ENCODE measurements at regions not wholly inside any gene's neighbourhood (a gene's known extent, or its start where the extent isn't known, plus 50 kb on each side); places are given as distances from the start of the nearest gene placed in this dataset.
"Not testable (repeated sequence)": the region's sequence is repeated elsewhere in the genome, so short reads cannot be mapped to it uniquely, and the experiment has no call there.

DNA sequence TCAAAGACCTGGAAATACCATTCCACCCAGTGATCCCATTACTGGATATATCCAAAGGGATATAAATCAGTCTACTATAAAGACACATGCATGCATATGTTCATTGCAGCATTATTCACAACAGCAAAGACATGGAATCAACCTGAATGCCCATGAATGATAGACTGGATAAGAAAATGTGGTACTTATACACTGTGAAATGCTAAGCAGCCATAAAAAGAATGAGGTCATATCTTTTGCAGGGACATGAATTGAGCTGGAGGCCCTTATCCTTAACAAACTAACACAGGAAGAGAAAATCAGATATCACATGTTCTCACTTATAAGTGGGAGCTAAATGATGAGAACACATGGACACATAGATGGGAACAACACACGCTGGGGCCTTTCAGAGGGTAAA is 174.0 kb upstream of the GIMD1 start:
- not testable (repeated sequence) for FAIRE-seq; DNase-seq (ENCODE audit: low spot score in 2 of 2)

DNA sequence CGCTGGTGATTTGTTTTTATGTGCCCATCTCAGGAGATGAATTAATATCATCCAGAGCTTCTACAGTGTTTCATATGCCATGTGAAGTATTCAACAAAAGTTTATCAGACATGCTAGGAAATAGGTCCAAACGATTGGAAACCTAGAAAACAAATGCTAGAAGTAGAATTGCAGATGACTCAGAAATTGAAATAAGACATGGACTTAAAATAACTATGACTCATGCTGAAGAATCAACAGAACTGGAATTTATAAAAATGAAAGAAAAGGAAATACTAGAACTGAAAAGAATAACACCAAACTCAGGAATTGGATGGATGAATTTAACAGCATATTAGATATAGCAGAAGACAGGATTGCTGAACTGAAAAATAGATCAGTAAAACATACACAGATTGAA is 172.7 kb upstream of the GIMD1 start:
- FAIRE-seq (no peak), DNase-seq (ENCODE audit: low spot score in 2 of 2) (no peak)

DNA sequence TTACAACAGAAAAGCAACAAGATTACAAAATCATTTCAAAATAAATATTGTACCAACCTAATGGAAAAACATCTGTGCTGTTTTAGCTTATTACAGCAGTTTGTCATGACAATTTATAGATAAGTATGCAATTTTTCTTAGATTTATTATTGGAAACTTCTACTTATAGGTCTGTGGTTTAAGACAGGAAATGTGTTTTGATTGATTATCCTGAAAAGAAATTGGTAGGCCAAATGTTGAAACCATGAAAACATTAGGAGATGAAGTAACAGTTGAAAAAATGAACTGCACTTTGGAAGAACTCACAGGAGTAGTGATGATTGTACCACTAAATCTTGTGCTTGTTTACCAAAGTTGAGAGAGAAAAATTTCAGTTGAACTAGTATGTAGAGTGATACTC is 162.2 kb upstream of the GIMD1 start:
- no peak for DNase-seq (ENCODE audit: low spot score in 2 of 2)
- no peak for FAIRE-seq

DNA sequence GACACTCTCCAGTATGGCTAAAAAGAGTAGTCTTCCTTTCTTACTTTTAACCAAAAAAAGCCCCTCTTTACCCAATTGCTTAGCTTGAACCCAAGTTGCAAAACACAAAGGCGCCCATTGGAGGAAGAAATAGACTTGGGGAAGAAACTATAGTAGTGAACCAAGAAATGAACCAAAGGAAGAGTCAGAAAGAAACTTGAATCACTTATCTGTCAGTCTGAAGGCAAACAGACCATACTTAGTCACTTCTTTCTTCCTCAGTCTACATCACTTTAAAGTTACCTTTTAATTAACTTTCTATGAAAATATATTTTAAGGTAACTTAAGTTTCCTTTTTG is 161.4 kb upstream of the GIMD1 start:
- no peak for DNase-seq (ENCODE audit: low spot score in 2 of 2)
- no peak for FAIRE-seq

DNA sequence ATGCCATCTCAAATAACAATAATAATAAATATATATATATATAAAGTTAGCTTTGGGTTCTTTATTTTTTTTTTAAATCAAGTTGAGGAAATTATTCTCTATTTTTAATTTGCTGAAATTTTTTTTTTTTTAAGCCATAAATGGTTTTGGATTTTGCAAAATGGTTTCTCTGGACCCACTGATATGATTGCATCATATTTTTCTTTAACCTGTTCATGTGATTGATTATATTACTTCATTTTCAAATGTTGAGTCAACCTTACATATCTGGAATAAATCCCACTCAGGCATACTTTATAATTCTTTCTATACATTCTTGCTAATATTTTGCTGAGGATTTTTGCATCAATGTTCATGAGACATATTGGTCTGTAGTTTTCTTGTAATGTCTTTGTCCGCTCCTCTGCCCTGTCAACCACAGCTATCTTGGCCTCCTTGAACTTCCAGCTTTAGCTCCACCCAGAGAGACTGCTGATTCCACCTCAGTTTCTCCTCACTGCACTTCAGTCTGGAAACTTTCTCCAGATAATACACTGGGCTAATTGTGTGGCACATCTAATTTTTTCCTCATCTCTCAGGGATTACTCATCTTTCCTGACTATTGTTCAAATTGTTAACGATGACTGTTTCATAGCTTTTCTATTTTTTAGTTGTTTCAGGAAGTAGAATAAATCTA is 160.9 kb upstream of the GIMD1 start:
- no peak for FAIRE-seq

DNA sequence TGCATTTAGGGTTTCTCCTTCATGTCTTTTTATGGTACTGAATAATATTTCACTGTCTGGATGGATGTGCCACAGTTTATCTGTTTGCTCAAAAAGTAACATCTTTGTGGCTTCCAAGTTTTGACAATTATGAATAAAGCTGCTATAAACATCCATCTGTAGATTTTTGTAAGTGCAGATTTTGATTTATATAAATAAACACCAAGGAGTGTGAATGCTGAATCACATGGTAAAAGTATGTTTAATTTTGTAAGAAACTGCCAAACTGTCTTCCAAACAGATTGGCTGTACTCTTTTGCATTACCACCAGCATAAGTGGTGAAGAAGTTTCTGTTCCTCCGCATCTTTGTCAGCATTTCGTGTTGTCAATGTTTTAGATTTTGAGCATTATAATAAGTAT is 158.7 kb upstream of the GIMD1 start:
- DNase-seq (ENCODE audit: low spot score in 2 of 2) (no peak), FAIRE-seq (no peak)

More for the DNA sequence above, 160.9 kb upstream of the GIMD1 start:
- no peak for DNase-seq (ENCODE audit: low spot score in 2 of 2)

DNA sequence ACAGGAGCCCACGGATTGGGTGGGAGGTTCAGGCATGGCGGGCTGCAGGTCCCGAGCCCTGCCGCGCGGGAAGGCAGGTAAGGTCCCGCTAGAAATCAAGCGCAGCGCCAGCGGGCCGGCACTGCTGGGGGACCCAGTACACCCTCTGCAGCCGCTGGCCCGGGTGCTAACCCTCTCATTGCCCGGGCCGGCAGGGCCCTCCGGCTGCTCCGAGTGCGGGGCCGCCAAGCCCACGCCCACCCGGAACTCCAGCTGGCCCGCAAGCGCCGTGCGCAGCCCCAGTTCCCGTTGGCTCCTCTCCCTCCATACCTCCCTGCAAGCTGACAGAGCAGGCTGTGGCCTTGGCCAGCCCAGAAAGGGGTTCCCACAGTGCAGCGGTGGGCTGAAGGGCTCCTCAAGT is 156.8 kb upstream of the GIMD1 start:
- not testable (repeated sequence) for FAIRE-seq; DNase-seq (ENCODE audit: low spot score in 2 of 2)

DNA sequence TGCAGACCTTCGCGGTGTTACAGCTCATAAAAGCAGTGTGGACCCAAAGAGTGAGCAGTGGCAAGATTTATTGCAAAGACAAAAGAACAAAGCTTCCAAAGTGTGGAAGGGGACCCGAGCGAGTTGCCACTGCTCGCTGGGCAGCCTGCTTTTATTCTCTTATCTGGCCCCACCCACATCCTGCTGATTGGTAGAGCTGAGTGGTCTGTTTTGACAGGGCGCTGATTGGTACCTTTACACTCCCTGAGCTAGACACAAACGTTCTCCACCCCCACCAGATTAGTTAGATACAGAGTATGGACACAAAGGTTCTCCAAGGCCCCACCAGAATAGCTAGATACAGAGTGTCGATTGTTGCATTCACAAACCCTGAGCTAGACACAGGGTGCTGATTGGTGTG is 156.2 kb upstream of the GIMD1 start:
- FAIRE-seq; DNase-seq (ENCODE audit: low spot score in 2 of 2): not testable (repeated sequence)

DNA sequence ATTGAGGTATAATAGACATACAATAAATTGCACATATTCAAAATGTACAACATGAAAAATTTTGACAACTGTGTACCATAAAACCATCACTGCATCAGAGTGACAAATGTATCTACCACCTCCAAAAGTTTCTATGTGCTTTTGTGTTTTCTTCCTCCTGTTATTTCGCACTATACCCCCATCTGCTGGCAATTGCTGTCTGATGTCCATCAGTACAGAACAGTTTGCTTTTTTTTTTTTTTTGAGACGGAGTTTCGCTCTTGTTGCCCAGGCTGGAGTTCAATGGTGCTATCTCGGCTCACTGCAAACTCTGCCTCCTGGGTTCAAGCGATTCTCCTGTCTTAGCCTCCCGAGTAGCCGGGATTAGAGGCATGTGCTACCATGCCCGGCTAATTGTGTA is 154.3 kb upstream of the GIMD1 start:
- FAIRE-seq (no peak), DNase-seq (ENCODE audit: low spot score in 2 of 2) (no peak)

DNA sequence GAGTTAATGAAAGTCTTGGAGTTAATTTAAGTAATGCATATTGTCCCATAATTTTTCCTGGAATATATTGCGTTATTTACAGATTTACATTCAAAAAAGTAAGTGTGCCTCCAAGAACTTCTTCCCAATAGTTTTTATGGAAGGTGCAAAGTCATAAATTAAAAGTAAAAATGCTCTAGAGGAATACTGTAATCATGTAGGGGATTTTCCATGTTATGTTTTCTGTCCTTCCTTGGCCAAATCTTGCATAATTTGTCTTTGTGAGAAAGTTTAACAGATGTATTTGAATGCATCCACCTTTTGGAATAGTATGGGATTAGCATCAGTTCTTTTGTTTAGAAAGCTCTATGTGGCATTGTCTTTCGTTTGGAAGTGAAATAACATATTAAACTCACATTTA is 144.1 kb upstream of the GIMD1 start:
- FAIRE-seq (no peak), DNase-seq (ENCODE audit: low spot score in 2 of 2) (no peak)

DNA sequence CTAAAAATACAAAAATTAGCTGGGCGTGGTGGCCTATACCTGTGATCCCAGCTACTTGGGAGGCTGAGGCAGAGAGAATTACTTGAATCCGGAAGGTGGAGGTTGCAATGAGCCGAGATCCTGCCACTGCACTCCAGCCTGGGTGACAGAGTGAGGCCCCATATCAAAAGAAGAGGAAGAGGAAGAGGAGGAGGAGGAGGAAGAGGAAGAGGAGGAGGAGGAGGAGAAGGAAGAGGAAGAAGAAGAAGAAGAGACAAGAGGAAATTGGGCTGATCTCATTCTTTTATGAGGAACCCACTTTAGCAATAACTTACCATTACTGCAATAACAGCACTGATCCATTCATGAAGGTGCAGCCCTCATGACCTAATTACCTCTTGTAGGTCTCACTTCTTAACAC is 138.9 kb upstream of the GIMD1 start:
- DNase-seq (ENCODE audit: low spot score in 2 of 2) (no peak), FAIRE-seq (no peak)

DNA sequence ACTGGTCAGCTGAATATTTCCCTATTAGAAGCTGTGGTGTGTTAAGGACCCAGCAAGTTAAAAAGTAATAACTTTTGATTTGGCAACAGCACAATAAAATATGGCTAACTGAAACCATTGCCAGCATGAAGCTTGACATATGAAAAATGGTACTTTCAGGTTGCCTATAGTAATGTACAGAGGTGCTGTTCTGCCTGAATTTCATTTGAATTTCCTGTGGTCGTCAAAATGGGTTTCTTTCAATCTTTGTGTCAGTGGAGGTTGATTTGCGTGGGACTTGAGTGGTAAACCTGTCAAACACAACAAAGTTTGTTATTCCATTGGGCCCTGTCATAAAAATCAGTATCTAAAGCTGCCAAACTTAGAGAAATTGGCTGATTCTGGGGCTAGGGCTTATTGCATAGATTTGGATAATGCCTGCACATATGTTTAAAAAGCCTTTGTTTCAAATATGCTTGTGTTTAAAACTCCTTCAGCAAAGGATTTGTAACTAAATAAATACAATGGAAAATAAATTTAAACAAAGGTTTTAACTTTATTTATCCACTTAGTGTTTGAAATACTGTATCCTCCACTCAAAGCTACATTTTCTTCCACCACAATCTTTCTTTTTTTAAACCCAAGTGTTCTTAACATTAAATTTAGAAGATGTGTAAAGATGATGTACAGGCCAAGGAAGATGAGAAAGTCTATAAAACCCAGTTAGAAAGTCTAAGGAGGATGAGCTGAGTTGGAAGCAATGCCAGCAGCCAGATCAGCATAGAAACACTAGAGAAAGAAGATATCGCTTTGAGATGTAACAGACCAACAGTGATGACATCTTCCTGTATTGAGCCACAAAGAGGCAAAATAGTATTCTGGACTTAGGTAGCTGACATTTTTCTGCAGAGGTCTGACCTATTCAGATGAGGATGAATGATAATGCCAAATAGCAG is 134.8 kb upstream of the GIMD1 start:
- DNase-seq (ENCODE audit: low spot score in 2 of 2) (no peak), FAIRE-seq (no peak)

DNA sequence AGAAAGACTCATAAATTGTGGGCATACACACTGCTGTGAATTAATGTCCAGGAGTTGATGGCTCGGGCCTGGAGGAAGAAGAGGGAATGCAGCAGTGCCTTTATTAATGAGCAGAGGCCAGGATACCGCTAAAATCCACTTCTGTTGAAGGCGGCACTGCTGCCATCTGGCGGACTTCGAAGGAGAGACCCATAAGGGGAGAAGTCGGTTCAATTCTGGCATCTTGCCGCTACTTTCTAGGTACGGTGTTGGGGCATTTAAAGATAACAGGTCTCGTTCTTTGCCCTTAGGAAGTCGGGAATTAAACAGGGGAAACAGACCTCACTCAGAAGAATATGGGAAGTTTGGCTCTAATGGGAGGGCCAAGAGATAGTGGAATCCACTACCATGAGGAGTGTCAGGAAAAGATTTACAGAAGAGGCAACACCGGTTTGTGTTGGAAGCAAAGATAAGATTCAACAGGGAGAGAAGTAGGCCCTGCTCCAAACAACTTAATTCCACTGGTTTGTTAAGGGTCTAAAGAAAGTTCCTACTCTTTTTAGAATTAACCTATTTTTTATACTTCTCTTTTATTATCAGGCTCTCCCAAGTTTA is 133.6 kb upstream of the GIMD1 start:
- DNase-seq (ENCODE audit: low spot score in 2 of 2) (peak in 1 of 2 donors; percentile 9), FAIRE-seq (no peak)

DNA sequence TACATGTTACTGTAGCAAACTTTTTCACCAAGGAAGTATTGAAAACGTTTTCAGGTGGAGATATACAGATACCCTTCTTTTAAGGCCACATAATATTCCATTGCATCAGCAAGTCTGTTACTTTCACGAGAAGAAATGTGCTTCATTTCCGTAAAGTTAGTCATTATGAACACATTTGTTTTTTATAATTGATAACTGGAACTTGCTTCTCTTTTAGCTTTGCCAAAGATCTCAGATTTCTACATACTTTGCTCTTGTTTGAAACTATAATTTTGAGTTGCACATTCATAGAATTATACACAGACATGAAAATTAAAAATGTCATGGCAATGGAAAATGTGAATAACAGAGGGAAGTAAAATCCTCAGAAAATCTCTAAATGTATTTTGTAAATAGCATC is 128.7 kb upstream of the GIMD1 start:
- no peak for DNase-seq (ENCODE audit: low spot score in 2 of 2)
- FAIRE-seq: no peak

DNA sequence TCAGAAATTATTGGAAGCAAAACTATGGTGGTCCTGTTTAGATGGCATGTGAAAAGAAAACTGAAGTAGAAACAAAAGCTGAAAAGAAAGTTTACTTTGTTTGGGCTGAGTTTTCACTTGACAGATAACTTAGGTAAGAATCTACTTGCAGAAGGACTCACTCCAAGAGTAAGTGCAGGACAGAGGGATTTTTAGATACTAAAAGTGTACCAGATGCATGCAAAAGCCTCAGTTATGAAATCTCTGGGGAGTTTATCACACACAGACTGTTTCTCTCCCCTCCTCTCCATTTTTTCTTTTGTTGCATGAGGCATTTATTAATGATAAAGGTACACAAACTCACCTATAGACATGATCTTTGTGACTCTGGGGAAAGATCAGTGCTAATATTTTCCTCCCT is 127.5 kb upstream of the GIMD1 start:
- DNase-seq (ENCODE audit: low spot score in 2 of 2) (no peak), FAIRE-seq (no peak)

DNA sequence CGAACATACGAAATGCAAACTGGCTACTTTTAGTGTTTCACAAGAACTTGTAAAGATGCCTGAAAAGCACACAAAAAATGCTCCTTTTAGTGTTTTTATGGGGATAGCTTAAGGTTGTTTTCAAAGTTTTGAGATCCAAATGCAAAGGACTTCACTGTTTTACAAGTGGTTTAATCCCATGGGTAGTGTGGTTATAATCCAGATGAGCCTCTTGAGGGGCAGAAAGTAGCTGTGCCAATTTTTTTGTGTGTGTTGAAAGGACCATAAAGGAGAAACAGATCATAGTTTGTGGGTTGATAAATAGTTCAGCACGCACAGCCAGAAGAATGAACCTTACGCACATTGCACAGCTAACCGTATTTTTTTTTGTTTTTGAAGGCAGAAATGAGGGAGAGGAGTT is 126.9 kb upstream of the GIMD1 start:
- FAIRE-seq: no peak
- no peak for DNase-seq (ENCODE audit: low spot score in 2 of 2)

DNA sequence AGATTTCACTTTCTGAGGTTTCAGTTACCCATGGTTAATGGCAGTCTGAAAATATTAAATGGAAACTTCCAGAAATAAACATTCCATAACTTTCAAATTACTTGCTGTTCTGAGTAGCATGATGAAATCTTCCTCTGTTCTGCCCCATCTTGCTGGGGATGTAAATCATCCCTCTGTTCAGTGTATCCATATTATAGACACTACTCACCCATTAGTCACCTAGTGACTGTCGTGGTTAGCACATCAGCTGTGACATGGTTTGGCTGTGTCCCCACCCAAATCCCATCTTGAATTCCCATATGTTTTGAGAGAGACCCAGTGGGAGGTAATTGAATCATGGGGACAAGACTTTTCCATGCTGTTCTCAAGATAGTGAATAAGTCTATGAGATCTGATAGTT is 125.5 kb upstream of the GIMD1 start:
- FAIRE-seq (no peak), DNase-seq (ENCODE audit: low spot score in 2 of 2) (no peak)

DNA sequence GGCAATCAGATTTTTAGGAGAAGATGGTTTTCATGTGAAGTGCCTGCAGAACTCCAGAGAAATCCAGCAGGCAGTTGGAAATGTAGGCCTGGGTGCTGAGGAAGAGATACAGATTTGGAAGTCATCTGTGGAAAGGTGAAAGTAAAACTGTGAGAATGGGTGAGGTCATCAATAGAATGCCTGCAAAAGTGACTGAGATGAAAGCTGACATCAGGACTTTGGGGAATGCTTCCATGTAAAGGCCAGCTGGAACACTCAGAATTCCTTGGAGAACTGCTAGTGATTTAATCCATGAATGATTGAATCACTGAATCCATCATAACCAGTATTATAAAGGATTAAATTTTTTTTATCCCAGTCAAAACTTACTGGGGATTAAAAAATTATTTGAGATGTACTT is 124.5 kb upstream of the GIMD1 start:
- FAIRE-seq (no peak), DNase-seq (ENCODE audit: low spot score in 2 of 2) (no peak)

DNA sequence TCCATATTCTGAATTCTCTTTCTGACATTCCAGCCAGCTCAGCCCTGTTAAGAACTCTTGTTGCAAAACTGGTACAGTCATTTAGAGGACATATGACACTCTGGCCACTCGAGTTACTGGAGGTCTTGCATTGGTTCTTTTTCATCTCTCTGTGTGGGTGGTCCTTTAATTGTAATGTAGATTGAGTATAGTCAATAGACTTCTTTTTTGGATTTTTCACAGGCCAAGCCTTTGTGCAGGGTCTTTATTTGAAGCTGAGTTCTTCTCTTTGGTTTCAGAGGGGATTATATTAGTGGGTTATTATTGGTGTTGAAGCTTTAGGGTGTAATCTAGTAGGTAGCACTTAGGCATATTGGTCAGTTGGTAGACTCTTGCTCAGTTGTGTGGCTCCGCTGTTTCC is 118.0 kb upstream of the GIMD1 start:
- FAIRE-seq (no peak), DNase-seq (ENCODE audit: low spot score in 2 of 2) (no peak)

DNA sequence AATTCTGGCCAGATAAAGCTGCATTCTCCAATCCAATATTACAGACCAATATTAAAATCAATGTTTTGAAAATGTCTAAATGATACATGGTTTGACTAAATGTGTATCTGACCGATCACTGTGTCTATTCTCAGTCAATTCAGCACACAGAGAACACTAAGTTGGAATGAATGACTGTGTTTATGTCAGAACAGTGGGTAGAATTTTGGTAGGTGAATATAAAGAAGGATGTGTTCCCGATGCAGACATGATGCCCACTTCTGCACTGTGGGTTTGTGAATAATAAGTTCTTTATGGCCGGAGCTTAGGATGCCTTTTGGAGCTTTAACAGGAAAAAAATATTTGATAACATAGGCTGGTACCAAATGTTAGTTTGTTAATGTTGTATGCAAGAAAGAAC is 113.2 kb upstream of the GIMD1 start:
- FAIRE-seq (no peak), DNase-seq (ENCODE audit: low spot score in 2 of 2) (no peak)

DNA sequence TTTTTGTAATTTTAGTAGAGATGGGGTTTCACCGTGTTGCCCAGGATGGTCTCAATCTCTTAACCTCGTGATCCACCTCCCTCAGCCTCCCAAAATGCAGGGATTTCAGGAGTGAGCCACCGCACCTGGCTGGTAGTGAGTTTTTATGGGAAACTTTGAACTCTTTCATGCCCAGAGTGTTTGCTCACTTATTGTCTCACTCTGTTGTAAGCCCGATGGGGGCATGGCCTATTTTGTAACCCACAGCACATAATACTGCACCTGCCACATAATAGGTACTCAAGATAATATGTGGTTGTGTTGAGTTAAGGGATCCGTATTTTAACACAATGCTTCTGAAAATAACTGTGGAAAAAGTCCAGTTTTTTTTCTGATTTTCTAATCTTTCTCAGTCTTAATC is 109.6 kb upstream of the GIMD1 start:
- no peak for FAIRE-seq
- no peak for DNase-seq (ENCODE audit: low spot score in 2 of 2)

DNA sequence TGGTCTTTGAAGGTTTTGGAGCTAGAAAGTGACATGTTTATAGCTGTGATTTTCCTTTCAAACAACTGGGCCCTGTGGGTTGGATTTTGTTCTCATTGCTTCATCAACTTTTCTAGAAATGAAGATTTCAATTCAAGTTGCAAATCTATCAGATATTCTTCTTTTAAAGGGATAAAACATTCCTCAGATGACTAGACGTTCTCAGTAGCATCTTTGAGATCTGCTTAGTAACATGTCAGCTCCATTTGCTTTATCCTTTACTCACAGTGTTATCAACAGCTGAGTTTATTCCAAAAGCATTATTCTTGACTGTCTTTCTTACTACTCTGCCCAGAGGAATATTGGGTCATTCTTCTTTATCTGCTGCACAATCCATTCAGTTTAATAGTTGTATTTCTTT is 108.2 kb upstream of the GIMD1 start:
- DNase-seq (ENCODE audit: low spot score in 2 of 2) (no peak), FAIRE-seq (no peak)

All from frontal cortex (tissue), 3 donors.